ENCODE measurements at regions not wholly inside any gene's neighbourhood (a gene's known extent, or its start where the extent isn't known, plus 50 kb on each side); places are given as distances from the start of the nearest gene placed in this dataset.

DNA sequence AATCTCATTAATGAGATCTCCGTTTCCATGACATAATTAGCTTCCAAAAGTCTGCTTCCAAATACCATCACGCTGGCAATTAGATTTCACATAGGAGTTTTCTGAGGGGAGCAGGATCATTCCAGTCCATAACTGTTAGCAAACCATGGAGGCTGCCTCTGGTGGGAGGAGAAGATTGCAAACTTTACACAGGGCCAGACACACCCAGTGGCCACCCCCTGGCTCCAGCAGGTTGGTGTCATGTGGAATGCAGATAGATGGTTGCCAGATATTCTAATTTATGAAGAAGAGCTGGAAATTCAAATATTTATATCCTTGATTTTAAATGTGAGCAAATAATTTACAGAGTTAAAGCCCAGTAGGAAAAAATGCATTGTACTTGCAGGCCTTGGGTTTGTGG lies 164.2 kb downstream of the ICE1 start:
- TF ChIP-seq EZH2 (IDR thresholded peaks at IDR 0.05; ENCODE audit: borderline replicate concordance, insufficient read depth, low read length, poor library complexity, severe bottlenecking): no peak
- TF ChIP-seq, protein P1, sequence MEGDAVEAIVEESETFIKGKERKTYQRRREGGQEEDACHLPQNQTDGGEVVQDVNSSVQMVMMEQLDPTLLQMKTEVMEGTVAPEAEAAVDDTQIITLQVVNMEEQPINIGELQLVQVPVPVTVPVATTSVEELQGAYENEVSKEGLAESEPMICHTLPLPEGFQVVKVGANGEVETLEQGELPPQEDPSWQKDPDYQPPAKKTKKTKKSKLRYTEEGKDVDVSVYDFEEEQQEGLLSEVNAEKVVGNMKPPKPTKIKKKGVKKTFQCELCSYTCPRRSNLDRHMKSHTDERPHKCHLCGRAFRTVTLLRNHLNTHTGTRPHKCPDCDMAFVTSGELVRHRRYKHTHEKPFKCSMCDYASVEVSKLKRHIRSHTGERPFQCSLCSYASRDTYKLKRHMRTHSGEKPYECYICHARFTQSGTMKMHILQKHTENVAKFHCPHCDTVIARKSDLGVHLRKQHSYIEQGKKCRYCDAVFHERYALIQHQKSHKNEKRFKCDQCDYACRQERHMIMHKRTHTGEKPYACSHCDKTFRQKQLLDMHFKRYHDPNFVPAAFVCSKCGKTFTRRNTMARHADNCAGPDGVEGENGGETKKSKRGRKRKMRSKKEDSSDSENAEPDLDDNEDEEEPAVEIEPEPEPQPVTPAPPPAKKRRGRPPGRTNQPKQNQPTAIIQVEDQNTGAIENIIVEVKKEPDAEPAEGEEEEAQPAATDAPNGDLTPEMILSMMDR (IDR thresholded peaks at IDR 0.05; ENCODE audit: poor library complexity, severe bottlenecking): no peak
- no peak for TF ChIP-seq SMC3 (conservative IDR thresholded peaks at IDR 0.05; ENCODE audit: poor library complexity)
- TF ChIP-seq RAD21 (conservative IDR thresholded peaks at IDR 0.05): no peak
- no peak for TF ChIP-seq TAF1 (IDR thresholded peaks at IDR 0.05; ENCODE audit: low read depth)
- no peak for TF ChIP-seq EP300 (conservative IDR thresholded peaks at IDR 0.05; ENCODE audit: poor library complexity, severe bottlenecking)
- TF ChIP-seq, protein P2, sequence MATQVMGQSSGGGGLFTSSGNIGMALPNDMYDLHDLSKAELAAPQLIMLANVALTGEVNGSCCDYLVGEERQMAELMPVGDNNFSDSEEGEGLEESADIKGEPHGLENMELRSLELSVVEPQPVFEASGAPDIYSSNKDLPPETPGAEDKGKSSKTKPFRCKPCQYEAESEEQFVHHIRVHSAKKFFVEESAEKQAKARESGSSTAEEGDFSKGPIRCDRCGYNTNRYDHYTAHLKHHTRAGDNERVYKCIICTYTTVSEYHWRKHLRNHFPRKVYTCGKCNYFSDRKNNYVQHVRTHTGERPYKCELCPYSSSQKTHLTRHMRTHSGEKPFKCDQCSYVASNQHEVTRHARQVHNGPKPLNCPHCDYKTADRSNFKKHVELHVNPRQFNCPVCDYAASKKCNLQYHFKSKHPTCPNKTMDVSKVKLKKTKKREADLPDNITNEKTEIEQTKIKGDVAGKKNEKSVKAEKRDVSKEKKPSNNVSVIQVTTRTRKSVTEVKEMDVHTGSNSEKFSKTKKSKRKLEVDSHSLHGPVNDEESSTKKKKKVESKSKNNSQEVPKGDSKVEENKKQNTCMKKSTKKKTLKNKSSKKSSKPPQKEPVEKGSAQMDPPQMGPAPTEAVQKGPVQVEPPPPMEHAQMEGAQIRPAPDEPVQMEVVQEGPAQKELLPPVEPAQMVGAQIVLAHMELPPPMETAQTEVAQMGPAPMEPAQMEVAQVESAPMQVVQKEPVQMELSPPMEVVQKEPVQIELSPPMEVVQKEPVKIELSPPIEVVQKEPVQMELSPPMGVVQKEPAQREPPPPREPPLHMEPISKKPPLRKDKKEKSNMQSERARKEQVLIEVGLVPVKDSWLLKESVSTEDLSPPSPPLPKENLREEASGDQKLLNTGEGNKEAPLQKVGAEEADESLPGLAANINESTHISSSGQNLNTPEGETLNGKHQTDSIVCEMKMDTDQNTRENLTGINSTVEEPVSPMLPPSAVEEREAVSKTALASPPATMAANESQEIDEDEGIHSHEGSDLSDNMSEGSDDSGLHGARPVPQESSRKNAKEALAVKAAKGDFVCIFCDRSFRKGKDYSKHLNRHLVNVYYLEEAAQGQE (IDR thresholded peaks at IDR 0.05; ENCODE audit: borderline replicate concordance): no peak
- TF ChIP-seq POLR2AphosphoS5 (IDR thresholded peaks at IDR 0.05): no peak
- TF ChIP-seq MXI1 (conservative IDR thresholded peaks at IDR 0.05; ENCODE audit: poor library complexity, severe bottlenecking): no peak

All from neural cell (in vitro differentiated cells).